ENCODE measurements at regions not wholly inside any gene's neighbourhood (a gene's known extent, or its start where the extent isn't known, plus 50 kb on each side); places are given as distances from the start of the nearest gene placed in this dataset.

DNA sequence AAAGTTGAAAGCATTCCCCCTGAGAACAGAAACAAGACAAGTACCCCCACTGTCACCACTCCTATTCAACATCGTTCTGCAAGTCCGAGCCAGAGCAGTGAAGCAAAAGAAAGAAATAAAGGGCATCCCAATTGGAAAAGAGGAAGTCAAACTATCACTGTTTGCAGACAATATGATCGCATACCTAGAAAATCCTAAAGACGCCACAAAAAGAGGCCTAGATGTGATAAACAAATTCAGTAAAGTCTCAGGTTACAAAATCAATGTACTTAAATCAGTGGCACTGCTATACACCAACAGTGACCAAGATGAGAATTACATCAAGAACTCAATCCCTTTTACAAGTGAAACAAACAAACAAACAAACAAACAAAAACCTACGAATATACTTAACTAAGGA, 87.7 kb upstream of the COCH start:
- DNase-seq (ENCODE audit: low read depth): no peak
- TF ChIP-seq, protein P1, sequence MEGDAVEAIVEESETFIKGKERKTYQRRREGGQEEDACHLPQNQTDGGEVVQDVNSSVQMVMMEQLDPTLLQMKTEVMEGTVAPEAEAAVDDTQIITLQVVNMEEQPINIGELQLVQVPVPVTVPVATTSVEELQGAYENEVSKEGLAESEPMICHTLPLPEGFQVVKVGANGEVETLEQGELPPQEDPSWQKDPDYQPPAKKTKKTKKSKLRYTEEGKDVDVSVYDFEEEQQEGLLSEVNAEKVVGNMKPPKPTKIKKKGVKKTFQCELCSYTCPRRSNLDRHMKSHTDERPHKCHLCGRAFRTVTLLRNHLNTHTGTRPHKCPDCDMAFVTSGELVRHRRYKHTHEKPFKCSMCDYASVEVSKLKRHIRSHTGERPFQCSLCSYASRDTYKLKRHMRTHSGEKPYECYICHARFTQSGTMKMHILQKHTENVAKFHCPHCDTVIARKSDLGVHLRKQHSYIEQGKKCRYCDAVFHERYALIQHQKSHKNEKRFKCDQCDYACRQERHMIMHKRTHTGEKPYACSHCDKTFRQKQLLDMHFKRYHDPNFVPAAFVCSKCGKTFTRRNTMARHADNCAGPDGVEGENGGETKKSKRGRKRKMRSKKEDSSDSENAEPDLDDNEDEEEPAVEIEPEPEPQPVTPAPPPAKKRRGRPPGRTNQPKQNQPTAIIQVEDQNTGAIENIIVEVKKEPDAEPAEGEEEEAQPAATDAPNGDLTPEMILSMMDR (conservative IDR thresholded peaks at IDR 0.05; ENCODE audit: low read depth, low read length): no peak
- no peak overlapping the region for H3K4me3 ChIP-seq (ENCODE audit: low read depth, low read length)

DNA sequence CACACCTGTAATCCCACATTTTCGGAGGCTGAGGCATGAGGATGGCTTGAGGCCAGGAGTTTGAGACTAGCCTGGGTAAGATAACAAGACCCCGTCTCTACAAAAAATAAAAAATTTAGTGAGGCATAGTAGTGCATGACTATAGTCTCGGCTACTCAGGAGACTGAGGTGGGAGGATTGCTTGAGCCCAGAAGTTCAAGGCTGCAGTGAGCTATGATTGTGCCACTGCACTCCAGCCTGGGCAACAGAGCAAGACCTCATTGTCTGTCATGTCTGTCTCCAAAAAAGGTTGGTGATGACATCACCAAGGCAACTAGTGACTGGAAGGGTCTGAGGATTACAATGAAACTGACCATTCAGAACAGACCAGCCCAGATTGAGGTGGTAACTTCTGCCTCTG, 83.5 kb upstream of the COCH start:
- H3K4me3 ChIP-seq (ENCODE audit: low read depth, low read length): no peak overlapping the region
- TF ChIP-seq, protein P1 (conservative IDR thresholded peaks at IDR 0.05; ENCODE audit: low read depth, low read length): no peak
- no peak for DNase-seq (ENCODE audit: low read depth)

DNA sequence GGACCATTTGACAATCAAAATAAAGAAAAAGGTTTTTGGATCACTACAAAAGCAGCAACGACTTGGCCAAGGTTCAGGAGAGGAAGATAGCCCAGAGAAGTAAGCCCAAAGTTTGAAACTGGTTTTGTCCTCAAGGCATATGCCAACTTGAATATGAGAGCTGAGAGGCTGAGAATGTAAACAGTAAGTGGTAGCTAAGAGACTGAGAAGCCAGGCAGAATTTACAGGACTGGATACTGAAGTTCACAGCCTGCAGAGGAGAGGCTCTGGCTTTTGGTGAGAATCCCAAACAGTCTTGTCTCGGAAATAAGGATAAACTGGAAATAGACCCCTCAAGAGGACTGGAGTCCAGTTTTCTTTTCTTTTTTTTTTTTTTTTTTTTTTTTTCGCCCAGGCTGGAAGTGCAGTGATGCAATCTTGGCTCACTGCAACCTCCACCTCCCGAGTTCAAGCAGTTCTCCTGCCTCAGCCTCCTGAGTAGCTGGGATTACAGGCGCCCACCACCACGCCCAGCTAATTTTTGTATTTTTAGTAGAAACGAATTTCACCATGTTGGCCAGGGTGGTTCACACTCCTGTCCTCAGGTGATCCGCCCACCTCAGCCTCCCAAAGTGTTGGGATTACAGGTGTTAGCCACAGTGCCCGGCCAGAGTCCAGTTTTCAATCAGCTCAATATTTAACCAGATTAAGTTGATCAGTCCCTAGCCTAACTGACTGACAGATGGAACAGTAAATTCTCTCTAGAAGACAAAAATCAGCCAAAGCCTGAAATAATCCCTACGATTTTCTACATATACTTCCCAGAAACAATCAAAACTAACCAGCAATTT, 82.6 kb upstream of the COCH start:
- DNase-seq (ENCODE audit: low read depth): no peak

DNA sequence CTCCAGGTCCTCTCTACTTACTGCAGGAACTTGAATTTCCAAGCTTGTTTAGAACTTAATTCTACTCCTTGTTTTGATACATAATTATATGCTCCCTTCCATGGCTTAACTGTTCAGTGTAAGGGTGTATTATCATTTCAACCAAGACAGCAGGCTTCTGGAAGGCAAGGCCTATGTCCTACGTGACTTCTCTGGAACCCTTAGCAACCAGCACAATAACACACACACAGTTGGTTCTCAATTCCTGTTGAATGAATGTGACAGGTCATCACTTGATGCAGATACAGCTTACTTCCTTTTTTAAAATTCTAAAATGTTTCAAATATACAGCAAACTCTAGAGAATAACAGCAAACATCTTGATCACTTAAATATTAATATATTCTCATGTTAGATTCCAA, 77.7 kb upstream of the COCH start:
- no peak overlapping the region for H3K4me3 ChIP-seq (ENCODE audit: low read depth, low read length)
- DNase-seq (ENCODE audit: low read depth): no peak
- TF ChIP-seq, protein P1 (conservative IDR thresholded peaks at IDR 0.05; ENCODE audit: low read depth, low read length): no peak

More for the DNA sequence above, 82.6 kb upstream of the COCH start:
- TF ChIP-seq, protein P1 (conservative IDR thresholded peaks at IDR 0.05; ENCODE audit: low read depth, low read length): no peak
- H3K4me3 ChIP-seq (ENCODE audit: low read depth, low read length): no peak overlapping the region

DNA sequence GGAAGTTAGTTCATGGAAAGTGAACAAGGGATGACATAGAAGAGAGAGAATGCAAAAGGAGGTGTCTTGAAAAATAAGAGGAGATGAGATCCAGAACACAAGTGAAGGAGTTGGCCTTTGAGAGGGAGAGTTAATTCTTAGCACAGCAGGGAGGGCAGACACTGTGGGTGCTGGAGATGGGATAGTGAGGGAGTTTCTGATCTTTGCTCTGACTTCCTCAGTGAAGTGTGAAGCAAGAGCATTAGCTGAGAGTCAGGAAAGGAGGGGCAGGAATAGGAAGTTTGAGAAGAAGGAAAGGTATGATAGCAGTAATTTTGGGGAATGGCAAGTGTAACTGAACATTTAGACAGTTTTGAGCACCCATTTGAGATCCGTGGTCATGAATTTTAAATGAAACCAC, 75.8 kb upstream of the COCH start:
- H3K4me3 ChIP-seq (ENCODE audit: low read depth, low read length): no peak overlapping the region
- no peak for DNase-seq (ENCODE audit: low read depth)
- TF ChIP-seq, protein P1 (conservative IDR thresholded peaks at IDR 0.05; ENCODE audit: low read depth, low read length): no peak

DNA sequence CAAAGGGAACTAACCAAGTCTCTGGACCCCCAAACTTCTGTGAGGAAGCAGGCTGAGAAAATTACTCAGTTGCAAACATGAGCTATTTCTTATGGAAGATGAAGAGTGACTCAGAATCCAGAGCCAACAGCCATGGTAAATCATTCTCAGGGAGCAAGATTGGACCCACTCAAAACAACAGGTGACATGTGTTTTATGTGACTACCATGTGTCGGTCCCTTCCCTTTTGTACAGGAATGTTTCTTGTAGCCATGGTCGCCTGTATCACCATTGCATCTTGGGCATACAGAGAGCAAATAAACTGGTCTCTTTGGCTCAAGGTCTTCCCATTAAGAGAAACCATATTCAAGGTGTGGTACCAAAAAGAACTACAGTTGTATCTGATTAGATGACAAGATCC, 75.4 kb upstream of the COCH start:
- no peak overlapping the region for H3K4me3 ChIP-seq (ENCODE audit: low read depth, low read length)
- DNase-seq (ENCODE audit: low read depth): no peak
- TF ChIP-seq, protein P1 (conservative IDR thresholded peaks at IDR 0.05; ENCODE audit: low read depth, low read length): no peak

DNA sequence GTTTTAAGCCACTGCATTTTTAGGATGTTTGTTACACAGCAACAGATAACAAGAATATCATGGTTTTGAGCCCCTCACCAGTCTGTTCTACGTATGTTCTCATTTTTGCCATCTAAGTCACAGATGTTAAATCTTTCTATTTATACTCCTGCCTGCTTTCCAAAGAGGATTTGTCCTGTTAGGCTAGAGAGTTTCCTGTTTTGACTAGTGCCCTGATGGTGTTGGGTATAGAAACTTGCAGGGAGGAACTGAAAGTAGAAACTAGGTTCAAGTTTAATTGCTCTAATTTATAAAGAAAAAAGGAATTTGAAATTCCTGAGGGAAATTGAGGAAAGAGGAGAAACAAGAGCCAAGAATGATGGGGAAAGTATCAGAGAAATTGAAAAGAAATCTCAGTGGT, 74.4 kb upstream of the COCH start:
- no peak overlapping the region for H3K4me3 ChIP-seq (ENCODE audit: low read depth, low read length)
- TF ChIP-seq, protein P1 (conservative IDR thresholded peaks at IDR 0.05; ENCODE audit: low read depth, low read length): no peak
- no peak for DNase-seq (ENCODE audit: low read depth)

Measured in epithelial cell of proximal tubule (primary cell).